Fibroblast of lung (primary cell): ENCODE measurements at regions not wholly inside any gene's neighbourhood (a gene's known extent, or its start where the extent isn't known, plus 50 kb on each side); places are given as distances from the start of the nearest gene placed in this dataset.

Source experiments
- CTCF ChIP-seq, 2 donors: IDR thresholded peaks in 1 of 2; conservative IDR thresholded peaks in 1 of 2; 1 replicate in 1 of 2; 2 replicates in 1 of 2; pipeline ENCODE4 v1.5.1; 2011 to 2012; ENCODE audit warnings: low read length in 2 of 2, control low read depth in 1 of 2, inconsistent platforms in 1 of 2, low read depth in 1 of 2, mild to moderate bottlenecking in 1 of 2
- EZH2 ChIP-seq: IDR thresholded peaks from 2 replicates; pipeline ENCODE4 v1.5.1; 2012; ENCODE audit warnings: low read length, control low read depth, mild to moderate bottlenecking; ENCODE audit errors: missing control alignments

DNA sequence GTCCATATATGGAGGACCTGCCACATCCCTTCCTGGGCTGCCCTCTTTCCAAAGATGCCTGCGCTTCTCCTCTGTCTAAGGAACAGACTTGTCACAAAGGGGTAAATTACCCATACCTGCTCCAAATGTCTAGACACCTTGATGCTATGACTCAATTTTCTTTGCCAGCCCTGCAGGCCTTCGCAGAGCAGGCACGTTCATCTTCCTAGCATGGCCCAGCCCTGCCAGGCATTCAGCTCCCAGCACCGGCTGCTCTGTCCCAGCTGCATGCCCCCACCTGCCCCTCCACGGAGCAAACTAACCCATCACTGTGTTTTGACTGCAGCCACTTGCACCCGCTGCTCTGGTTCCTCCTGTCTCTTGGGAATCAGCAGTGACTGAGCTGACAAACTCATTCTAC, 526.1 kb downstream of the MIAT start:
- no peak for TF ChIP-seq CTCF (conservative IDR thresholded peaks at IDR 0.05 in 1 of 2, IDR thresholded peaks at IDR 0.05 in 1 of 2; ENCODE audit: low read depth in 1 of 2, low read length in 2 of 2)
- no peak for TF ChIP-seq EZH2
